Mesenchymal stem cell (in vitro differentiated cells and primary cell): ENCODE measurements at regions not wholly inside any gene's neighbourhood (a gene's known extent, or its start where the extent isn't known, plus 50 kb on each side); places are given as distances from the start of the nearest gene placed in this dataset.

Experiments
- DNase-seq: peaks from one replicate; pipeline ENCODE4 v3.0.0-alpha.2; 2013
- H2AFZ ChIP-seq: one replicate; pipeline ENCODE4 v1.6.1; 2013; ENCODE audit warnings: low read depth, mild to moderate bottlenecking, control low read depth, inconsistent platforms, low read length, moderate library complexity
- H2AK5ac ChIP-seq: 2 replicates; pipeline ENCODE4 v1.6.1; 2013; ENCODE audit warnings: low read length, moderate library complexity, mild to moderate bottlenecking, inconsistent platforms; ENCODE audit not compliant: severe bottlenecking
- H2BK120ac ChIP-seq: one replicate; pipeline ENCODE4 v1.6.1; 2013; ENCODE audit warnings: low read depth, mild to moderate bottlenecking, inconsistent platforms, low read length, moderate library complexity
- H2BK12ac ChIP-seq, 2 experiments: one replicate each; pipeline ENCODE4 v1.6.1; 2013; ENCODE audit warnings: inconsistent platforms in 2 of 2, low read length in 2 of 2, mild to moderate bottlenecking in 2 of 2, moderate library complexity in 2 of 2, control low read depth in 1 of 2
- H2BK15ac ChIP-seq: one replicate; pipeline ENCODE4 v1.6.1; 2013; ENCODE audit warnings: mild to moderate bottlenecking, low read depth, inconsistent platforms; ENCODE audit not compliant: poor library complexity, severe bottlenecking
- H2BK5ac ChIP-seq: 2 replicates; pipeline ENCODE4 v1.6.1; 2013; ENCODE audit warnings: low read depth, mild to moderate bottlenecking, low read length, control low read depth, inconsistent platforms; ENCODE audit not compliant: poor library complexity, severe bottlenecking
- H3K14ac ChIP-seq, 2 experiments: one replicate each; pipeline ENCODE4 v1.6.1; 2013; ENCODE audit warnings: inconsistent platforms in 2 of 2, low read length in 2 of 2, control low read depth in 1 of 2, mild to moderate bottlenecking in 1 of 2, moderate library complexity in 1 of 2
- H3K18ac ChIP-seq, 2 experiments: one replicate each; pipeline ENCODE4 v1.6.1; 2013; ENCODE audit warnings: inconsistent platforms in 2 of 2, low read length in 2 of 2, control low read depth in 1 of 2, low read depth in 1 of 2, mild to moderate bottlenecking in 1 of 2
- H3K23ac ChIP-seq, 2 experiments: one replicate each; pipeline ENCODE4 v1.6.1; 2013; ENCODE audit warnings: inconsistent platforms in 2 of 2, low read length in 2 of 2, mild to moderate bottlenecking in 2 of 2, moderate library complexity in 2 of 2, control low read depth in 1 of 2
- H3K27ac ChIP-seq: 2 replicates; pipeline ENCODE4 v1.5.1; 2013; ENCODE audit warnings: mild to moderate bottlenecking, moderate library complexity, low read length, control low read depth, inconsistent platforms; ENCODE audit not compliant: poor library complexity, severe bottlenecking
- H3K27me3 ChIP-seq, 2 experiments: 2 replicates each; pipeline versions ENCODE4 v1.6.1 to v1.7.0; 2013; ENCODE audit warnings: low read length in 2 of 2, mild to moderate bottlenecking in 2 of 2, moderate library complexity in 2 of 2, control low read depth in 1 of 2, inconsistent platforms in 1 of 2; ENCODE audit not compliant: control insufficient read depth in 1 of 2, insufficient read depth in 1 of 2
- H3K36me3 ChIP-seq, 2 experiments: 2 replicates each; pipeline versions ENCODE4 v1.6.1 to v1.7.0; 2013; ENCODE audit warnings: low read length in 2 of 2, control low read depth in 1 of 2, inconsistent platforms in 1 of 2, low read depth in 1 of 2, mild to moderate bottlenecking in 1 of 2; ENCODE audit not compliant: insufficient read depth in 2 of 2, control insufficient read depth in 1 of 2
- H3K4ac ChIP-seq, 2 experiments: one replicate each; pipeline ENCODE4 v1.6.1; 2013; ENCODE audit warnings: inconsistent platforms in 2 of 2, low read length in 2 of 2, mild to moderate bottlenecking in 2 of 2, moderate library complexity in 2 of 2, control low read depth in 1 of 2, low read depth in 1 of 2
- H3K4me1 ChIP-seq: 2 replicates; pipeline ENCODE4 v1.6.1; 2013; ENCODE audit warnings: low read depth, low read length, control low read depth; ENCODE audit not compliant: control insufficient read depth, insufficient read depth
- H3K4me2 ChIP-seq: 2 replicates; pipeline ENCODE4 v1.6.1; 2013; ENCODE audit warnings: low read length, mild to moderate bottlenecking, inconsistent platforms; ENCODE audit not compliant: poor library complexity, severe bottlenecking
- H3K4me3 ChIP-seq, 2 experiments: 2 replicates each; pipeline versions ENCODE4 v1.5.1 to v1.7.0; 2013; ENCODE audit warnings: low read length in 2 of 2, mild to moderate bottlenecking in 2 of 2, control low read depth in 1 of 2, low read depth in 1 of 2; ENCODE audit not compliant: insufficient read depth in 1 of 2
- H3K79me1 ChIP-seq: replicated peaks from 2 replicates; pipeline ENCODE4 v1.6.1; 2013; ENCODE audit warnings: mild to moderate bottlenecking, control low read depth, low read length, inconsistent platforms; ENCODE audit not compliant: poor library complexity, severe bottlenecking
- H3K9ac ChIP-seq: 2 replicates; pipeline ENCODE4 v1.7.0; 2013; ENCODE audit warnings: mild to moderate bottlenecking, low read length, moderate library complexity
- H3K9me3 ChIP-seq: 2 replicates; pipeline ENCODE4 v1.7.0; 2013; ENCODE audit warnings: mild to moderate bottlenecking, low read length; ENCODE audit not compliant: control insufficient read depth
- H4K8ac ChIP-seq: one replicate; pipeline ENCODE4 v1.6.1; 2013; ENCODE audit warnings: inconsistent platforms, mild to moderate bottlenecking, low read length, moderate library complexity
- H4K91ac ChIP-seq: one replicate; pipeline ENCODE4 v1.6.1; 2013; ENCODE audit warnings: mild to moderate bottlenecking, low read length, inconsistent platforms
- WGBS: methylation state at CpG from one replicate; pipeline ENCODE4 v1.1.7; 2013; ENCODE audit warnings: mixed read lengths; 5-methylcytosine and 5-hydroxymethylcytosine counted together

DNA sequence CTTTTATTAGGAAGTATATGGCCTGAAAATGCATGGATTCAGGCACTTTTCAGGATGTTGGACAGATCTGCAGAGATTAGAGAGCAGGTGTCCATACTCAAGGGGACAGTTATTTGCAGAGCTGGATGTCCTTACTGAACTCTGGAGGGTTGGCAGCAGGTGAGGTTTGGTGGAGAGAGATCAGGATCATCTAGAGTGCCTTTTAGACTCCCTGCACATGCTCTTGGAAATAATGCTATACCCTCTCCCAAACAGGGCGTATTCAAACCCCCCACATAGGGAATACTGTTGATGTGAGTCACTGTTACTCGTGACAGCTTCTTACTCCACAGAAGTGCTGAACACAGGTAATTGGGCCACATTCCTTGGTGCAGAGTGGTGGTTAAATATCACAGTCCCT lies 725.7 kb upstream of the SGCG start:
- H2BK5ac ChIP-seq = peak overlapping the region; percentile 63
- H3K79me1 ChIP-seq = no peaks in the 10 kb centered on the region
- no peak overlapping the region for H2BK120ac ChIP-seq
- H2AFZ ChIP-seq = no peak overlapping the region
- no peak for DNase-seq
- H3K14ac ChIP-seq = no peak overlapping the region
- WGBS = 31% methylated on average over 2 of the region's 2 CpGs
- H2BK12ac ChIP-seq = no peak overlapping the region
- H3K4me3 ChIP-seq = no peak overlapping the region
- H2BK15ac ChIP-seq = no peak overlapping the region
- H3K27me3 ChIP-seq = no peaks in the 10 kb centered on the region
- H4K8ac ChIP-seq = no peak overlapping the region
- H2AK5ac ChIP-seq = peak overlapping the region; percentile 27
- no peak overlapping the region for H3K18ac ChIP-seq
- no peak overlapping the region for H3K4ac ChIP-seq
- peak overlapping the region; percentile 81 for H3K27ac ChIP-seq
- H3K36me3 ChIP-seq = no peaks in the 10 kb centered on the region
- H3K4me2 ChIP-seq = peak overlapping the region; percentile 20
- H3K9me3 ChIP-seq = peaks cover 7% of the 10 kb centered on the region
- no peak overlapping the region for H3K23ac ChIP-seq
- H3K4me1 ChIP-seq = peaks cover 12% of the 10 kb centered on the region
- no peak overlapping the region for H4K91ac ChIP-seq
- H3K9ac ChIP-seq = no peak overlapping the region

- H3K23ac ChIP-seq = no peak overlapping the region
- H3K9ac ChIP-seq = no peak overlapping the region
- H4K8ac ChIP-seq = no peak overlapping the region
- H4K91ac ChIP-seq = no peak overlapping the region
- H2AFZ ChIP-seq = no peak overlapping the region
- no peaks in the 10 kb centered on the region for H3K36me3 ChIP-seq
- H3K18ac ChIP-seq = no peak overlapping the region
- no peak overlapping the region for H3K27ac ChIP-seq
- H3K4me2 ChIP-seq = no peak overlapping the region
- H3K4ac ChIP-seq = no peak overlapping the region
- no peaks in the 10 kb centered on the region for H3K79me1 ChIP-seq
- H3K9me3 ChIP-seq = no peaks in the 10 kb centered on the region
- 46% methylated on average over 5 of the region's 10 CpGs for WGBS
- no peak overlapping the region for H2BK120ac ChIP-seq
- H3K4me3 ChIP-seq = no peak overlapping the region
- H2AK5ac ChIP-seq = no peak overlapping the region
- no peak overlapping the region for H2BK12ac ChIP-seq
- H2BK5ac ChIP-seq = no peak overlapping the region
- no peak overlapping the region for H3K14ac ChIP-seq
- H2BK15ac ChIP-seq = no peak overlapping the region
- peaks cover 1% of the 10 kb centered on the region for H3K4me1 ChIP-seq
- H3K27me3 ChIP-seq = no peaks in the 10 kb centered on the region
- DNase-seq = peak; percentile 2
These were observed 718.8 kb upstream of the SGCG start for GRCh38 chr13:22461854-22462490.

- Histone ChIP-seq H2BK5ac (no peak overlapping the region), H3K36me3 (no peaks in the 10 kb centered on the region), H3K14ac (no peak overlapping the region), H3K23ac (no peak overlapping the region), H2AFZ (no peak overlapping the region), H3K9me3 (no peaks in the 10 kb centered on the region), H3K79me1 (no peaks in the 10 kb centered on the region), H2BK120ac (no peak overlapping the region), H4K91ac (no peak overlapping the region), H3K4me3 (no peak overlapping the region), H3K27me3 (no peaks in the 10 kb centered on the region), H2BK15ac (no peak overlapping the region), H3K27ac (no peak overlapping the region), H3K4ac (no peak overlapping the region), H3K9ac (no peak overlapping the region), H3K18ac (no peak overlapping the region), H2BK12ac (no peak overlapping the region), H4K8ac (no peak overlapping the region), H3K4me2 (no peak overlapping the region), H2AK5ac (no peak overlapping the region), H3K4me1 (peaks cover 1% of the 10 kb centered on the region)
- no peak for DNase-seq
- 67% methylated on average over 2 of the region's 2 CpGs for WGBS
These were observed 717.7 kb upstream of the SGCG start for GRCh38 chr13:22463089-22463488.

DNA sequence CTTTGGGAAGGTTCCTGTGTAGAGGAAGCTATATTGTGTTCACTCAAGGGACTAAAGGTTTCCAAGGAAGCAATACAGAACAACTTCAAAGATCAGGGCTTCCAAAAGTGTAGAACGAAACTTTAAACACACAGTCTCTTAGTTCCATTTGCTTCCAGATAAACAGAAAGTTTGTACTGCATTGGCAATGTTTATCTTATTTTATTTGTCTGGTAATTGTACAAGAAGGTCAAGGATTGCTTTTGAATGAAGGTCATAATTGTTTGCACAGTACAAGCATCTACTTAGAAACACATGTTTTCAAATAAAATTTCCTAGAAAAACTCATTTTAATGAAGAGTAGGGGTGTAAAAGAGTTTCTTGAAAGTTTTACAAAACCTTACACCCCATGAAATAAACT lies 712.7 kb upstream of the SGCG start:
- no peak overlapping the region for H3K23ac ChIP-seq
- H3K79me1 ChIP-seq = no peaks in the 10 kb centered on the region
- no peaks in the 10 kb centered on the region for H3K4me1 ChIP-seq
- no peak overlapping the region for H3K18ac ChIP-seq
- no peak overlapping the region for H2AK5ac ChIP-seq
- H3K9me3 ChIP-seq = no peaks in the 10 kb centered on the region
- no peak overlapping the region for H3K14ac ChIP-seq
- no peak overlapping the region for H4K8ac ChIP-seq
- H3K36me3 ChIP-seq = no peaks in the 10 kb centered on the region
- H2BK5ac ChIP-seq = no peak overlapping the region
- H2BK12ac ChIP-seq = no peak overlapping the region
- no peak overlapping the region for H2BK15ac ChIP-seq
- H2BK120ac ChIP-seq = no peak overlapping the region
- H4K91ac ChIP-seq = no peak overlapping the region
- no peak overlapping the region for H3K4me3 ChIP-seq
- H3K4ac ChIP-seq = no peak overlapping the region
- H3K9ac ChIP-seq = no peak overlapping the region
- H3K4me2 ChIP-seq = no peak overlapping the region
- no peaks in the 10 kb centered on the region for H3K27me3 ChIP-seq
- DNase-seq = no peak
- H3K27ac ChIP-seq = no peak overlapping the region
- no peak overlapping the region for H2AFZ ChIP-seq
- no CpG with 5 or more reads among the region's 1 CpG for WGBS
